Breast epithelium (tissue), 3 donors: ENCODE measurements at regions not wholly inside any gene's neighbourhood (a gene's known extent, or its start where the extent isn't known, plus 50 kb on each side); places are given as distances from the start of the nearest gene placed in this dataset.
"Not testable (repeated sequence)": the region's sequence is repeated elsewhere in the genome, so short reads cannot be mapped to it uniquely, and the experiment has no call there.

Source experiments
- CTCF ChIP-seq, 3 donors: fragments of 450-650 bp; IDR thresholded peaks; one replicate each; pipeline ENCODE4 v1.5.1; 2016 to 2017; ENCODE audit warnings: antibody characterized with exemption in 3 of 3, mild to moderate bottlenecking in 3 of 3, moderate library complexity in 3 of 3
- POLR2AphosphoS5 ChIP-seq, 3 donors: sonication (generic); formaldehyde crosslinking; IDR thresholded peaks; one replicate each; pipeline ENCODE4 v1.6.1; 2017; ENCODE audit warnings: antibody characterized with exemption in 3 of 3

GRCh38 chr4:4084171-4084570 is 142.6 kb downstream of the OTOP1 start:
- not testable (repeated sequence) for TF ChIP-seq POLR2AphosphoS5, CTCF (IDR thresholded peaks at IDR 0.05)
